GM18907 (cell line): ENCODE measurements at regions not wholly inside any gene's neighbourhood (a gene's known extent, or its start where the extent isn't known, plus 50 kb on each side); places are given as distances from the start of the nearest gene placed in this dataset.
A peak's percentile ranks its signal among the peaks of the same experiment; 100 is the strongest.

Source experiments
- ATAC-seq: cut with Tn5 transposase; IDR thresholded peaks from one replicate; pipeline ENCODE4 v1.9.1; 2021; ENCODE audit warnings: mild to moderate bottlenecking, moderate library complexity; ENCODE audit not compliant: unreplicated experiment

GRCh38 chr12:98180603-98181002 is 334.8 kb upstream of the TMPO start:
- ATAC-seq = no peak

DNA sequence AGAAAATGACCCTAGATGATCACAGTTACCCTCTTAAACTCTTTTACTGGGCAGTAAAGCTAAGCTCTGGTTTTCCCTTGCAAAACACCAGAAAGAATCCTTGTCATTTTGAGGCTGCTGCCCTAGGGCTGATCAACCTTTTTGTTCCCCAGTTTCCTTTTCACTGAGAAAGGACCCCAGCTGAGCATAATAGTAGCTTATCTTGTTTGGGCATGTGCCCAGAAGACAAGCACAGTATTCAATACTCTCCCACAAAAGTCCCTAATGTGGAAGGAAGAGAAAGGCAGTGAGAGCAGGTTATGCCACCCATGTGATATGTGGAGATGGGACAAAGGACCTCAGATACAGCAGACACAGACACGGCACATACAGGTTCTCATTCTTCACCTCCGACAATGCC is 332.6 kb upstream of the TMPO start:
- no peak for ATAC-seq

GRCh38 chr12:98185606-98186005 is 329.8 kb upstream of the TMPO start:
- ATAC-seq = no peak

- no peak for ATAC-seq
These were observed 326.7 kb upstream of the TMPO start for GRCh38 chr12:98188650-98189077.

- no peak for ATAC-seq
These were observed 320.8 kb upstream of the TMPO start for GRCh38 chr12:98194591-98194990.

GRCh38 chr12:98198261-98198982 is 317.0 kb upstream of the TMPO start:
- no peak for ATAC-seq

- ATAC-seq = no peak
These were observed 306.6 kb upstream of the TMPO start for GRCh38 chr12:98208816-98209215.

- no peak for ATAC-seq
These were observed 303.3 kb upstream of the TMPO start for GRCh38 chr12:98211909-98212695.

- no peak for ATAC-seq
These were observed 301.8 kb upstream of the TMPO start for GRCh38 chr12:98213556-98213955.

DNA sequence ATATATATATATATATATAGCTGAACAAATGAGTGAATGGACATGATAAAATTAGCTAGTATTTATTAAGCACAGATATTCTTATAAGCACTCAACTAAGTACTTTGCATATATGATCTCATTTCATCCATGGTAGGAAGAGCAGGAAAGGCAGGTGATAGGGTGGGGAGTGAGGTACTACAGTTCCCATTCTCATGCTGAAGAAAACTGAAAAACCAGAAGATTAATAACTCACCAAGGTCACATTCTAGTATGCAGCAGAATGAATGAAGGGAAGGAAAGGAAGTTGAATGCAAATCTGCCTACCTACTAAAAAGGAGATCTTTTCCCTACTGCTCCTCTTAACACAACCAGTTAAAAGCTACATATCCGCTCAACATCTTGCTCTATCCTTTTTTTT is 298.1 kb upstream of the TMPO start:
- ATAC-seq = no peak

DNA sequence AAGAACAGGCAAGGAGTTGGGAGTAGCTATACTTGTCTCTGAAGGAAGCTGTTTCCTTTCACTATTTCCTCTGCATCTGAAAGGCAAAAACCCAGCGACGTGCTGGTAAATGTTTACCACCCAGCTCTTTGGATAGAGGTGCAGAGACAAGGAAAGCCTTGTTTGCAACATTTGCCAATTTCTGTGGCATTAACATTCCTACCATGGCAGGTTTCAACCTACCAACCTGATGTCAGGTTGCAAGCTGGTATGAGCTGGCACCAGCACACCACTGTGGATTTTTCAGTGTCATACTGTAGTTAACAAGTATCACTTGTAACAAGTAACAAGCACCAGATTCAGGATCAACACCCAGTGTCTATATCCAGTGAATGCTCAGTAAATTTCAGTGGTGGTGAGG is 294.8 kb upstream of the TMPO start:
- no peak for ATAC-seq

DNA sequence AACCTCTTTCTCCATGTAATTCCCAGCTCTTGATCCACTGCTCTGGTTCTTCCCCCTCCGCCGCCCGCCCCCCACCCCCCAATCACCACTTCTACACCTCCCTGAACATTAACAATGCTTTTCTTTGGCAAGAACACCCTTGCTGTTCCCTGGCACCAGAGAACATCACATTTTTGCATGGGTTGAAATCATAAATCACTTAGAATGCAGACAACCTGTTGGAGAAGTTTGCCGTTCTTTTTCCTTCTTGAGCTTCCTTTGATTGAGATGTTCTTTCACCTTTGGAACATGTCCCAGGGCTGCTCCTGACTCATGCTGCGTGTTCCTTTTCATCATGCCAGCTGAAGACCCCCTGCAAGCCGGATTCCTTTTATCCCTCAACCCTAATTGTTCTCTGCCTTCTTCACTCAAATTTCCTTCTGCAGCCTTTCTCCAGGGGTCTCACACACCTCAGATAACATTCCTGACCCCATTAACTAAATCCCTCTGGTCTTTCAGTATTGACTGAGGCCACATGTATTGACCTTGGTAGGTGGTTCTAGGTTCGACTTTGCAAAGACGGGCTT is 294.1 kb upstream of the TMPO start:
- ATAC-seq = no peak

DNA sequence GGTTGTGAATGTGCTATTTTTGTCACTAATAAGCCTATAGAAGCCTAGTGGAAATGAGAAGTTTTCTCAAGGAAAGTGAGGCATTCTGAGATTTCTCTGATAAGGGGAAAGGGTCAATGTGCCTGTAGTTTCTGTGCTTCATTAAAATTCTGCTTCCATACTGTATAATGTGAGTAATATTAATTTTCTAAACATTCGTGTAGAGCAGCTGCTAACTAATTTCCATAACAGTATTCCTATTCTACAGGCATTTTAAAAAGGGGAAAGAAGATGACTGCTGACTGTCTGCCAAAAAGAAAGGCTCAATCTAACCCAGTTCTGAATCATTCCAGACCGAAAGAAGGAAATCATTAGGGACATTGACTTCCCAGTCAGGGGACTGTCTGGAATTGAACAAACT is 293.3 kb upstream of the TMPO start:
- no peak for ATAC-seq

DNA sequence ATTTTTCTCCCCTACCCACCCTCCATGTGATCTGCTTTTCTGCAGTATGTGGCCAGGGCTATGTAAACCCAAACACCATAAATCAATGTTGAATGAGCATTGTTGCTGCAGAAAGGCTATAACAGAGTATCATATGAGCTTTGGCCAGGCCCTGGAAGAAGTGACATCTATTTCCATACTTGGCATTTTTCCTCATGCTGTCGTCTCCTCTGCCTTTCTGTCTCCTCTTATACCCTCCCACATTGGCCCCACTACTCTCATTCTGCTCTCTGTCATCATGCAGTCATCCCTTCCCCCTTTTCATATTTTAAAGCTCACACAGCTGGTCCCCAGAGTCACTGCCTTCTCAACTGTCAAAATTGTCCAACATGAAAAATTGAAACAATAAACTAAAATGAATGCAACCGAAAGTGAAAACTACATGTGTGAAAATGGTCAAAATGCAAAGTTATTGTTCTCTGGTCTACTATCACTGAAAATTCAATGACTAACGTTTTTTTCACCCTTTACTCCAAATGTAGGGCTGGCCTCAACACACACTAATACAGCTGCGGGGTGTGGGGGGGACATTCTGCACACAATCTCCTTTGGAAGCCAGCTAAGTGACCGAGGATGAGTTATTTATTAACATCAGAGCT is 290.7 kb upstream of the TMPO start:
- peak; percentile 76 for ATAC-seq

DNA sequence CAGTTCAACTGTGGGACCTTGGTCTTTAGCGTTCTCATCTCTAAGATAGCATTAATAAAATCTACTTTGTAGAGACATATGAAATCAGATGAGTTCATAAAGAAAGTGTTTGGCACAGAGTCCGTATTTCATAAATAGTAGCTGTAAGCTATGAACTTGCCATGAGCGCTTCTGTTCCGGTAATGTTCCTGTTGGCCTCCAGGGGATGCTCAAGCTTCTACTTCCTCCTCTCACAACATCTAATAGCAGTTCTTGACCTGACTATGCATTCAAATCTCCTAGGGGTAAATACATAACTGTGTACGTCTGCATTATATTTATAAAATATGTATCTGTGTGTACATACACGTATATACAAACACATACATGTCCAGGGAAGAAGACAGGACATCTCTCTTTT is 288.2 kb upstream of the TMPO start:
- ATAC-seq = no peak

DNA sequence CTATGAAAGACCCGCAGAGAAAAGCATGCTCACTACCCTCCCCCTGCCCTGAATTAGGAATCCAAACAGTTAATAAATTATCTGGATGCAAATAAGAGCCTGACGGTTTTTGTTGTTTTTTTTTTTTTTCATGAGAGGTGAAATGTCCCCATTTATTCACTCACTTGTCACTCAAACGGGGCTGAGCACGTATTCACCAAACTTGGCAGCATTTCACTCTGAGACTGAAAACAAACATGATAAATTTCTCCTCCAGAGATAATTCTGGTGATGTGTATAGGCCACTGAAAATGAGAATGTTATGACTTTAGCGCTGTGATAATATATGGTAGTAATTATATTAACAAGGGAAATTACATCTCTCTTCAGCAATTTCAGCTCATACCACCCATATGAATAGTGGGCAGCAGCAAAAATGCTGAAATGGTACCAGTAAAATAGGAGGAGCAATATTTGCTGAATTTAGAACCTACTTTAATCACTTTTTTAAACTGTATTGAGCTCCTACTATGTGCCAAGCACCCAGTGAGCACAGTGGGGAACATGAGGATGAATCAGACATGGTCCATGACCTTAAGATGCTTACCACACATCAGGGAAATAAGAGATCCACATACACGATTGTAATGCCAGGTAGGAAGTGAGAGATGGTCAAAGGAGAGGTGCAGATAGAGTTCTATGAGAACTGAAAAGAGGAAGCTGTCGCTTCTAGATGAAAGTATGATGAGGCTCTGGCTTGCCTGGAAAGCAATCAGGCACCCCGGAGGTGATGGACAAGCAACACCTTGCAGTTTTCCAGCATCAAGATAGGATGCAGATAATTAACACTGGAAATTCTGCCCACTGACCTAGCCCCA is 286.5 kb upstream of the TMPO start:
- no peak for ATAC-seq

GRCh38 chr12:98229540-98229924 is 285.9 kb upstream of the TMPO start:
- ATAC-seq = no peak

- ATAC-seq = no peak
These were observed 282.5 kb upstream of the TMPO start for GRCh38 chr12:98232753-98233390.

- no peak for ATAC-seq
These were observed 280.1 kb upstream of the TMPO start for GRCh38 chr12:98235301-98235700.

DNA sequence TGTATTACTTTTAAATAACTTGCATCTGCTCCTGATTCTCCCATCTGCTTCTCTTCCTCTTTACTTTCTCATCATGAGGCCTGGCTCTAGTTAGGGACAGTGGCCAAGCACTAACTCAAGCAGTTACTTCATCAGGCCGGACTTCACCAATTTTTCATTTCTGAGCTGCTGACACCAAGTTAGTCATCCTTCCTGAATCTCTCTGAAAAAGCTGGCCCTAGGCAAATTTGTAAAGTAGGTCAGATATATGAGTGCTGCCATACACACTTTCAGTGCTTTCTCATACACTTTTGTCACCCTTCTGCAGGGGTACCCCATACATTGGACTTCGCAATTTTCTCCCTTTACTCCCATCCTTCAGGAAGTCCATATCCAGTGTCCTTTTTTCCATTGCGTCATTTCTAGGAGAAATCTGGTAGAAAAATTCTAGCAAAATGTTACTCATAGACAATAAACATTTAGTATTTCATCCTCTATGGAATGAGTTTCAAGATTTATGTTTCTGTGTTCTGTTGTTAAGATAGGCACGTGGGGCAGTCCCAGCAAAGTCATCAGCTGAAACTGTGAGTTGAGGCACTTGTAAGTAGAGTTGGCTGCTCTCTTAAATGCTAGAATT is 276.8 kb upstream of the TMPO start:
- ATAC-seq = no peak
